ENCODE measurements at regions not wholly inside any gene's neighbourhood (a gene's known extent, or its start where the extent isn't known, plus 50 kb on each side); places are given as distances from the start of the nearest gene placed in this dataset.

- TF ChIP-seq CTCF (IDR thresholded peaks at IDR 0.05) (no peak), POLR2A (IDR thresholded peaks at IDR 0.05) (no peak)
Measured at GRCh38 chr1:55381983-55382382, 166.8 kb upstream of the USP24 start.
